IMR-90 (cell line): ENCODE measurements at regions not wholly inside any gene's neighbourhood (a gene's known extent, or its start where the extent isn't known, plus 50 kb on each side); places are given as distances from the start of the nearest gene placed in this dataset.

Experiments
- ATAC-seq: fragments of 200-7000 bp; cut with Tn5 transposase; 2 replicates; pipeline ENCODE4 v1.9.1; 2020; ENCODE audit warnings: low read depth, mild to moderate bottlenecking, moderate library complexity
- BruUV-seq: library from RNA; stranded (reverse); fragments of 400-500 nt; replicated peaks from 2 replicates; lab custom pipeline; 2021; lab: Mats Ljungman, UMichigan
- CTCF ChIA-PET: fragments of 300-600 bp; formaldehyde crosslinking; extraction: SDS; loops from one replicate; lab custom pipeline; 2021; ENCODE audit warnings: antibody characterized with exemption; lab: Yijun Ruan, JAX
- POLR2A ChIA-PET: fragments of 300-600 bp; sonication (Branson Sonifier 250); formaldehyde crosslinking; loops from one replicate; lab custom pipeline; 2022; ENCODE audit warnings: antibody characterized with exemption; ENCODE audit not compliant: unreplicated experiment; lab: Charles Lee
- DNase-seq: peaks from one replicate; pipeline ENCODE4 v3.0.0; 2013
- H2AFZ ChIP-seq: replicated peaks from 2 replicates; pipeline ENCODE3; 2013; ENCODE audit warnings: low read length, mild to moderate bottlenecking; ENCODE audit not compliant: poor library complexity
- H2AK5ac ChIP-seq: 2 replicates; pipeline ENCODE4 v1.6.1; 2013; ENCODE audit warnings: low read depth, low read length, inconsistent platforms
- H2AK9ac ChIP-seq: replicated peaks from 2 replicates; pipeline ENCODE3; 2013; ENCODE audit warnings: mild to moderate bottlenecking, low read depth, low read length, moderate library complexity; ENCODE audit not compliant: poor library complexity
- H2BK120ac ChIP-seq: 2 replicates; pipeline ENCODE4 v1.6.1; 2013; ENCODE audit warnings: low read depth, low read length, inconsistent platforms
- H2BK15ac ChIP-seq: 3 replicates; pipeline ENCODE4 v1.6.1; 2013; ENCODE audit warnings: low read depth, low read length, inconsistent platforms
- H2BK20ac ChIP-seq: 2 replicates; pipeline ENCODE4 v1.6.1; 2013; ENCODE audit warnings: low read depth, mild to moderate bottlenecking, inconsistent platforms, low read length, moderate library complexity
- H2BK5ac ChIP-seq: 2 replicates; pipeline ENCODE4 v1.6.1; 2013; ENCODE audit warnings: mild to moderate bottlenecking, low read depth, low read length, inconsistent platforms; ENCODE audit not compliant: poor library complexity, severe bottlenecking
- H3K14ac ChIP-seq: replicated peaks from 2 replicates; pipeline ENCODE4 v1.6.1; 2013; ENCODE audit warnings: low read depth, low read length, inconsistent platforms
- H3K18ac ChIP-seq: 2 replicates; pipeline ENCODE4 v1.6.1; 2013; ENCODE audit warnings: low read depth, low read length, control low read depth
- H3K23ac ChIP-seq: 2 replicates; pipeline ENCODE4 v1.6.1; 2013; ENCODE audit warnings: low read depth, low read length, inconsistent platforms
- H3K27ac ChIP-seq: 2 replicates; pipeline ENCODE4 v1.5.1; 2013; ENCODE audit warnings: mild to moderate bottlenecking, control low read depth, low read length; ENCODE audit not compliant: insufficient read depth
- H3K27me3 ChIP-seq: 2 replicates; pipeline ENCODE4 v1.6.1; 2013; ENCODE audit warnings: low read length; ENCODE audit not compliant: control insufficient read depth, insufficient read depth
- H3K36me3 ChIP-seq: 2 replicates; pipeline ENCODE4 v1.6.1; 2013; ENCODE audit warnings: low read length, mixed read lengths; ENCODE audit not compliant: control insufficient read depth, insufficient read depth
- H3K4ac ChIP-seq: 2 replicates; pipeline ENCODE4 v1.6.1; 2013; ENCODE audit warnings: low read depth, low read length, inconsistent platforms
- H3K4me1 ChIP-seq: 2 replicates; pipeline ENCODE4 v1.6.1; 2013; ENCODE audit warnings: low read length, mixed read lengths; ENCODE audit not compliant: control insufficient read depth, insufficient read depth
- H3K4me2 ChIP-seq: 2 replicates; pipeline ENCODE4 v1.6.1; 2013; ENCODE audit warnings: low read depth, mild to moderate bottlenecking, control low read depth, low read length, moderate library complexity
- H3K4me3 ChIP-seq: 2 replicates; pipeline ENCODE4 v1.5.1; 2013; ENCODE audit warnings: low read depth, mild to moderate bottlenecking, control low read depth, low read length, moderate library complexity; ENCODE audit not compliant: insufficient read depth
- H3K56ac ChIP-seq: 2 replicates; pipeline ENCODE4 v1.6.1; 2013; ENCODE audit warnings: low read length, inconsistent platforms; ENCODE audit not compliant: insufficient read depth; ENCODE audit errors: extremely low read depth
- H3K79me1 ChIP-seq, 2 experiments: 2 replicates each; pipeline ENCODE4 v1.6.1; 2013; ENCODE audit warnings: low read length in 2 of 2, inconsistent platforms in 1 of 2, low read depth in 1 of 2
- H3K9ac ChIP-seq: 2 replicates; pipeline ENCODE4 v1.6.1; 2013; ENCODE audit warnings: low read depth, low read length, control low read depth
- H3K9me1 ChIP-seq: 2 replicates; pipeline ENCODE4 v1.6.1; 2013; ENCODE audit warnings: low read length, inconsistent platforms; ENCODE audit not compliant: insufficient read depth
- H3K9me3 ChIP-seq: 2 replicates; pipeline ENCODE4 v1.6.1; 2013; ENCODE audit warnings: low read length; ENCODE audit not compliant: control insufficient read depth, insufficient read depth
- H4K20me1 ChIP-seq: 2 replicates; pipeline ENCODE4 v1.6.1; 2013; ENCODE audit warnings: low read length, inconsistent platforms; ENCODE audit not compliant: insufficient read depth
- H4K5ac ChIP-seq: 2 replicates; pipeline ENCODE4 v1.6.1; 2013; ENCODE audit warnings: mild to moderate bottlenecking, low read depth, low read length, control low read depth
- H4K8ac ChIP-seq, 2 experiments: 2 replicates each; pipeline ENCODE4 v1.6.1; 2013; ENCODE audit warnings: low read depth in 2 of 2, low read length in 2 of 2, control low read depth in 1 of 2, inconsistent platforms in 1 of 2
- H4K91ac ChIP-seq: 2 replicates; pipeline ENCODE4 v1.6.1; 2013; ENCODE audit warnings: low read depth, low read length, inconsistent platforms; ENCODE audit not compliant: insufficient read depth
- BHLHE40 ChIP-seq: fragments of 150-350 bp; IDR thresholded peaks from 2 replicates; pipeline ENCODE4 v1.6.1; 2016; ENCODE audit warnings: mild to moderate bottlenecking, low read depth, low read length
- CEBPB ChIP-seq: IDR thresholded peaks from 2 replicates; pipeline ENCODE4 v1.6.1; 2012; ENCODE audit warnings: low read depth, low read length, improper control_type of control experiment
- CHD1 ChIP-seq: IDR thresholded peaks from 2 replicates; pipeline ENCODE4 v1.6.1; 2012; ENCODE audit warnings: low read depth, low read length, improper control_type of control experiment
- FOS ChIP-seq: fragments of 150-350 bp; IDR thresholded peaks from 2 replicates; pipeline ENCODE4 v1.6.1; 2016; ENCODE audit warnings: low read depth, low read length
- MAFK ChIP-seq: IDR thresholded peaks from 2 replicates; pipeline ENCODE4 v1.6.1; 2012; ENCODE audit warnings: low read depth, low read length, improper control_type of control experiment
- MAZ ChIP-seq: IDR thresholded peaks from 2 replicates; pipeline ENCODE4 v1.6.1; 2012; ENCODE audit warnings: low read depth, mild to moderate bottlenecking, low read length, improper control_type of control experiment, moderate library complexity, borderline replicate concordance
- MXI1 ChIP-seq: IDR thresholded peaks from 2 replicates; pipeline ENCODE4 v1.6.1; 2012; ENCODE audit warnings: low read depth, mild to moderate bottlenecking, low read length, moderate library complexity, borderline replicate concordance
- NFE2L2 ChIP-seq: fragments of 150-350 bp; IDR thresholded peaks from 2 replicates; pipeline ENCODE4 v1.6.1; 2016; ENCODE audit warnings: low read depth, mild to moderate bottlenecking, low read length
- POLR2A ChIP-seq: IDR thresholded peaks from 2 replicates; pipeline ENCODE4 v1.6.1; 2012; ENCODE audit warnings: mild to moderate bottlenecking, low read depth, low read length
- RAD21 ChIP-seq: IDR thresholded peaks from 2 replicates; pipeline ENCODE4 v1.6.1; 2012; ENCODE audit warnings: low read length, improper control_type of control experiment
- RCOR1 ChIP-seq: IDR thresholded peaks from 2 replicates; pipeline ENCODE4 v1.6.1; 2012; ENCODE audit warnings: mild to moderate bottlenecking, low read length, improper control_type of control experiment; ENCODE audit not compliant: insufficient replicate concordance
- RFX5 ChIP-seq: IDR thresholded peaks from 2 replicates; pipeline ENCODE4 v1.8.0; 2012; ENCODE audit warnings: low read depth, mild to moderate bottlenecking, low read length, moderate library complexity
- SMC3 ChIP-seq: fragments of 150-350 bp; IDR thresholded peaks from 2 replicates; pipeline ENCODE4 v1.6.1; 2016; ENCODE audit warnings: low read depth, mild to moderate bottlenecking, antibody characterized with exemption, low read length, moderate library complexity
- WGBS, 2 experiments: methylation state at CpG; one replicate each; pipeline versions ENCODE4 v1.1.5 to v1.1.7; 2013; ENCODE audit warnings: missing lambda C conversion rate in 2 of 2; ENCODE audit not compliant: insufficient read length in 1 of 2; ENCODE audit errors: extremely low coverage in 2 of 2; 5-methylcytosine and 5-hydroxymethylcytosine counted together
- dilution Hi-C: fragments of 300-500 bp; cut with HindIII; formaldehyde crosslinking; loops from one replicate; pipeline ENCODE4 v1.14.3; 2018; ENCODE audit warnings: low sequenced_read_pairs; ENCODE audit not compliant: unreplicated experiment
- in situ Hi-C: fragments of 300-500 bp; cut with MboI; formaldehyde crosslinking; loops from 3 replicates; pipeline ENCODE4 v1.14.3; 2019; ENCODE audit warnings: low sequenced_read_pairs, inconsistent platforms, mixed read lengths
- intact Hi-C: fragments of 100-400 bp; cut with micrococcal nuclease; formaldehyde crosslinking; loops from 2 replicates; pipeline ENCODE4 v1.10.0; 2022
- TF ChIP-seq, protein P1 (sequence below): fragments of 150-350 bp; IDR thresholded peaks from 2 replicates; pipeline ENCODE4 v1.6.1; 2016; ENCODE audit warnings: low read depth, mild to moderate bottlenecking, low read length, moderate library complexity, borderline replicate concordance
- TF ChIP-seq, protein P2 (sequence below): conservative IDR thresholded peaks from 2 replicates; pipeline ENCODE4 v1.5.1; 2012; ENCODE audit warnings: mild to moderate bottlenecking, low read depth, low read length, improper control_type of control experiment
- TF ChIP-seq, protein P3 (sequence below): fragments of 150-350 bp; IDR thresholded peaks from 2 replicates; pipeline ENCODE4 v1.6.1; 2017; ENCODE audit warnings: mild to moderate bottlenecking, antibody characterized with exemption, low read length, low read depth

DNA sequence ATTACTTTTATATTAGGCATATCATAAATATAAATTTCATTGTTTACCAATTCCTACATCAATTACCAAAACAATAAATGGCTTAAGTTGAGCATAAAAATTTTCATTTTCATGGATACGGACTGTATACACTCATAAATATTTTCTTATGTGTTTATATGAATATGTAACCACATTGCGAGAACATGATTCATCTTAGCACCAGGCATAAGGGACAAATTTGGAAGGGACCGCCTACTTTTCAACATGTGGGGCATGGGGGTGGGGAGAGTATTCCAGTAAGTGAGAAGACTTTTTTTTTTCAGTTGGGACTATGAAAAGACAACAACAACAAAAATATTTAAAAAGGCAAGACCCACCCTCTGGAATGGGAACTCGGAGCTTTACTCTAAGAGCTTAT is 296.1 kb downstream of the RAB38 start:
- H3K27ac ChIP-seq, result no peak overlapping the region
- H2BK15ac ChIP-seq, result no peak overlapping the region
- no peaks in the 10 kb centered on the region for H3K79me1 ChIP-seq
- dilution Hi-C loops (no loop called here), in situ Hi-C loops (no loop called here), intact Hi-C loops (loop anchor here (2.0 to 10.0 kb wide), 3 partner anchors 414 to 1008 kb away; no protein-coding TSS in a partner anchor)
- no peak overlapping the region for H2BK5ac ChIP-seq
- H3K23ac ChIP-seq, result no peak overlapping the region
- DNase-seq, result no peak
- H3K4me3 ChIP-seq, result no peak overlapping the region
- no peak overlapping the region for H3K9ac ChIP-seq
- H3K18ac ChIP-seq, result no peak overlapping the region
- no CpG with 5 or more reads among the region's 4 CpGs for WGBS, 2 experiments
- no peak overlapping the region for H2BK20ac ChIP-seq
- H4K5ac ChIP-seq, result no peak overlapping the region
- ChIA-PET CTCF (interaction anchor here (0.6 to 2.6 kb wide), 7 partner anchors 11 to 943 kb away, joined by 3 to 7 read pairs (median 5); no protein-coding TSS in a partner anchor), POLR2A (no interaction called here)
- BruUV-seq, result no TSS peak
- H2BK120ac ChIP-seq, result no peak overlapping the region
- H3K4ac ChIP-seq, result no peak overlapping the region
- H2AK5ac ChIP-seq, result no peak overlapping the region
- H3K9me3 ChIP-seq, result no peaks in the 10 kb centered on the region
- no peak overlapping the region for H4K8ac ChIP-seq
- no peaks in the 10 kb centered on the region for H3K4me1 ChIP-seq
- no peaks in the 10 kb centered on the region for H3K27me3 ChIP-seq
- H3K4me2 ChIP-seq, result no peak overlapping the region
- H2AFZ ChIP-seq, result no peak overlapping the region
- H3K9me1 ChIP-seq, result no peaks in the 10 kb centered on the region; the same call in 1 of the 2 replicates
- no peak overlapping the region for H3K14ac ChIP-seq
- no peak overlapping the region for H3K56ac ChIP-seq
- no peaks in the 10 kb centered on the region for H4K20me1 ChIP-seq
- no peak for ATAC-seq
- TF ChIP-seq CHD1 (no peak), FOS (no peak), NFE2L2 (no peak), CEBPB (no peak), MAZ (no peak), RCOR1 (no peak), RAD21 (no peak), RFX5 (no peak), SMC3 (no peak), POLR2A (no peak), MXI1 (no peak), MAFK (no peak), BHLHE40 (no peak)
- TF ChIP-seq, protein P1, sequence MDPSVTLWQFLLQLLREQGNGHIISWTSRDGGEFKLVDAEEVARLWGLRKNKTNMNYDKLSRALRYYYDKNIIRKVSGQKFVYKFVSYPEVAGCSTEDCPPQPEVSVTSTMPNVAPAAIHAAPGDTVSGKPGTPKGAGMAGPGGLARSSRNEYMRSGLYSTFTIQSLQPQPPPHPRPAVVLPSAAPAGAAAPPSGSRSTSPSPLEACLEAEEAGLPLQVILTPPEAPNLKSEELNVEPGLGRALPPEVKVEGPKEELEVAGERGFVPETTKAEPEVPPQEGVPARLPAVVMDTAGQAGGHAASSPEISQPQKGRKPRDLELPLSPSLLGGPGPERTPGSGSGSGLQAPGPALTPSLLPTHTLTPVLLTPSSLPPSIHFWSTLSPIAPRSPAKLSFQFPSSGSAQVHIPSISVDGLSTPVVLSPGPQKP, result no peak
- TF ChIP-seq, protein P2, sequence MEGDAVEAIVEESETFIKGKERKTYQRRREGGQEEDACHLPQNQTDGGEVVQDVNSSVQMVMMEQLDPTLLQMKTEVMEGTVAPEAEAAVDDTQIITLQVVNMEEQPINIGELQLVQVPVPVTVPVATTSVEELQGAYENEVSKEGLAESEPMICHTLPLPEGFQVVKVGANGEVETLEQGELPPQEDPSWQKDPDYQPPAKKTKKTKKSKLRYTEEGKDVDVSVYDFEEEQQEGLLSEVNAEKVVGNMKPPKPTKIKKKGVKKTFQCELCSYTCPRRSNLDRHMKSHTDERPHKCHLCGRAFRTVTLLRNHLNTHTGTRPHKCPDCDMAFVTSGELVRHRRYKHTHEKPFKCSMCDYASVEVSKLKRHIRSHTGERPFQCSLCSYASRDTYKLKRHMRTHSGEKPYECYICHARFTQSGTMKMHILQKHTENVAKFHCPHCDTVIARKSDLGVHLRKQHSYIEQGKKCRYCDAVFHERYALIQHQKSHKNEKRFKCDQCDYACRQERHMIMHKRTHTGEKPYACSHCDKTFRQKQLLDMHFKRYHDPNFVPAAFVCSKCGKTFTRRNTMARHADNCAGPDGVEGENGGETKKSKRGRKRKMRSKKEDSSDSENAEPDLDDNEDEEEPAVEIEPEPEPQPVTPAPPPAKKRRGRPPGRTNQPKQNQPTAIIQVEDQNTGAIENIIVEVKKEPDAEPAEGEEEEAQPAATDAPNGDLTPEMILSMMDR, result no peak
- TF ChIP-seq, protein P3, sequence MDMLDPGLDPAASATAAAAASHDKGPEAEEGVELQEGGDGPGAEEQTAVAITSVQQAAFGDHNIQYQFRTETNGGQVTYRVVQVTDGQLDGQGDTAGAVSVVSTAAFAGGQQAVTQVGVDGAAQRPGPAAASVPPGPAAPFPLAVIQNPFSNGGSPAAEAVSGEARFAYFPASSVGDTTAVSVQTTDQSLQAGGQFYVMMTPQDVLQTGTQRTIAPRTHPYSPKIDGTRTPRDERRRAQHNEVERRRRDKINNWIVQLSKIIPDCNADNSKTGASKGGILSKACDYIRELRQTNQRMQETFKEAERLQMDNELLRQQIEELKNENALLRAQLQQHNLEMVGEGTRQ, result no peak
- no peaks in the 10 kb centered on the region for H3K36me3 ChIP-seq
- H4K91ac ChIP-seq, result no peak overlapping the region
- no peak overlapping the region for H2AK9ac ChIP-seq
